Liver (tissue), 3 donors: ENCODE measurements at regions not wholly inside any gene's neighbourhood (a gene's known extent, or its start where the extent isn't known, plus 50 kb on each side); places are given as distances from the start of the nearest gene placed in this dataset.

Experiments
- CTCF ChIP-seq: fragments of 150-350 bp; IDR thresholded peaks from 2 replicates; pipeline ENCODE4 v1.5.1; 2017; ENCODE audit warnings: improper control_type of control experiment, low read depth, low read length; ENCODE audit not compliant: missing input control
- EGR1 ChIP-seq, 2 donors: IDR thresholded peaks; 2 replicates each; pipeline ENCODE4 v1.6.1; 2016 to 2018; ENCODE audit warnings: antibody characterized with exemption in 2 of 2, low read depth in 2 of 2
- GABPA ChIP-seq, 2 donors: IDR thresholded peaks in 1 of 2; conservative IDR thresholded peaks in 1 of 2; 2 replicates each; pipeline ENCODE4 v1.6.1; 2016; ENCODE audit warnings: antibody characterized with exemption in 2 of 2, mild to moderate bottlenecking in 1 of 2, moderate library complexity in 1 of 2
- HNF4G ChIP-seq: IDR thresholded peaks from 2 replicates; pipeline ENCODE4 v1.6.1; 2016; ENCODE audit warnings: antibody characterized with exemption
- JUND ChIP-seq, 2 donors: IDR thresholded peaks; 2 replicates each; pipeline ENCODE4 v1.6.1; 2016; ENCODE audit warnings: antibody characterized with exemption in 2 of 2
- MAX ChIP-seq: IDR thresholded peaks from 2 replicates; pipeline ENCODE4 v1.6.1; 2016; ENCODE audit warnings: antibody characterized with exemption
- NR2F2 ChIP-seq: IDR thresholded peaks from 2 replicates; pipeline ENCODE4 v1.6.1; 2016; ENCODE audit warnings: antibody characterized with exemption
- RAD21 ChIP-seq, 2 donors: IDR thresholded peaks; 2 replicates each; pipeline ENCODE4 v1.6.1; 2016; ENCODE audit warnings: antibody characterized with exemption in 2 of 2, mild to moderate bottlenecking in 2 of 2
- REST ChIP-seq: IDR thresholded peaks from 2 replicates; pipeline ENCODE4 v1.6.1; 2016; ENCODE audit warnings: antibody characterized with exemption, mild to moderate bottlenecking
- RXRA ChIP-seq, 2 donors: IDR thresholded peaks; 2 replicates each; pipeline ENCODE4 v1.6.1; 2017 to 2018; ENCODE audit warnings: antibody characterized with exemption in 2 of 2, mild to moderate bottlenecking in 1 of 2
- SP1 ChIP-seq: IDR thresholded peaks from 2 replicates; pipeline ENCODE4 v1.6.1; 2018; ENCODE audit warnings: antibody characterized with exemption, mild to moderate bottlenecking
- TAF1 ChIP-seq: conservative IDR thresholded peaks from 2 replicates; pipeline ENCODE4 v1.6.1; 2016; ENCODE audit warnings: antibody characterized with exemption, mild to moderate bottlenecking
- YY1 ChIP-seq: IDR thresholded peaks from 2 replicates; pipeline ENCODE4 v1.6.1; 2016; ENCODE audit warnings: antibody characterized with exemption, mild to moderate bottlenecking
- ZBTB33 ChIP-seq: IDR thresholded peaks from 2 replicates; pipeline ENCODE4 v1.6.1; 2016; ENCODE audit warnings: antibody characterized with exemption
- donor health status: healthy.
- donor health status: healthy.

GRCh38 chr13:111610879-111611278 lies 290.4 kb downstream of the TEX29 start:
- TF ChIP-seq CTCF (no peak), SP1 (no peak), YY1 (no peak), RAD21 (IDR thresholded peaks at IDR 0.05) (no peak), GABPA (IDR thresholded peaks at IDR 0.05 in 1 of 2, conservative IDR thresholded peaks at IDR 0.05 in 1 of 2) (no peak), HNF4G (no peak), JUND (IDR thresholded peaks at IDR 0.05) (no peak), ZBTB33 (no peak), MAX (no peak), TAF1 (no peak), RXRA (IDR thresholded peaks at IDR 0.05) (no peak), REST (no peak), NR2F2 (no peak), EGR1 (IDR thresholded peaks at IDR 0.05; ENCODE audit: low read depth in 2 of 2) (no peak)
